Retinal pigment epithelial cell (primary cell): ENCODE measurements at regions not wholly inside any gene's neighbourhood (a gene's known extent, or its start where the extent isn't known, plus 50 kb on each side); places are given as distances from the start of the nearest gene placed in this dataset.

Experiments used
- DNase-seq: peaks from one replicate; pipeline ENCODE4 v3.0.0-alpha.2; 2010; ENCODE audit warnings: low read depth
- H3K4me3 ChIP-seq: 2 replicates; pipeline ENCODE4 v1.5.1; 2011; ENCODE audit warnings: mild to moderate bottlenecking, low read length, control low read depth, moderate library complexity
- TF ChIP-seq, protein P1 (sequence below): conservative IDR thresholded peaks from 2 replicates; pipeline ENCODE4 v1.5.1; 2011; ENCODE audit warnings: low read depth, low read length, control low read depth, inconsistent platforms

DNA sequence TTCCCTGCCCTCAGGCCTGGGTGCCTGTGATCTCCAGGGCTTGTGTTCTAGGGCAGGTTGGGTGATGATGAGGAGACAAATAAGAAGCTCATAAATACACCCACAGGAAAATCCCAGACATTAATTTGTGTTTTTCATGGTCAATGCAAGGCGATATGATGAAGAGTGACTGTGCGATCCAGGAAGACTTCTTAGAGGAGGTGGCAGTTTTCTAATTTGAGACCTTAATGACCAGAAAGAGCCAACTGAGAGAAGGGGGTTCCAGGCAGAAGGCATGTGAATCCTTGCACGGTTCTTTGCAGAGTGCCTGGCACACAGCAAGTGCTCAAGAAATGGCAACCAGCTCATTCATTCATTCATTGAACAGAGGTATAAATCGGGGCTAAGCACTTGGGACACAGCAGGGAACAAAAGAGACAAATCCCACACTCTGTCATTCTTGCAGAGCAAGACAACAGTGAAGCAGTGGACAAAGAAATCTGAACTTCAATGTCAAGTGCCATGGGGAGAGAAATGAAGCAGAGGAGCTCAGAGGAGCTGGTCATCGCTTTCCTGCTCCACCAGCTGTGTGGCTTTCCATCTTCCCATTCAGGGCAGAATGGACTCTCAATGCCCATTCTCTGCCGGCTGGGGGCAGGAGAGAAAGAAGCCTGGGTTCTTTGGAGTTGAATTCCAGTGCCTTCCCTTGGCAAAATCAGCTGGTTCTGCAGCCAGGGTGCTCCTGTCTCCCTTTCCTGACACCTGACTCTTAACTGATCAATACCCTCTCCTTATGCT, 128.3 kb downstream of the AACS start:
- DNase-seq: no peak
- H3K4me3 ChIP-seq: no peak overlapping the region
- TF ChIP-seq, protein P1, sequence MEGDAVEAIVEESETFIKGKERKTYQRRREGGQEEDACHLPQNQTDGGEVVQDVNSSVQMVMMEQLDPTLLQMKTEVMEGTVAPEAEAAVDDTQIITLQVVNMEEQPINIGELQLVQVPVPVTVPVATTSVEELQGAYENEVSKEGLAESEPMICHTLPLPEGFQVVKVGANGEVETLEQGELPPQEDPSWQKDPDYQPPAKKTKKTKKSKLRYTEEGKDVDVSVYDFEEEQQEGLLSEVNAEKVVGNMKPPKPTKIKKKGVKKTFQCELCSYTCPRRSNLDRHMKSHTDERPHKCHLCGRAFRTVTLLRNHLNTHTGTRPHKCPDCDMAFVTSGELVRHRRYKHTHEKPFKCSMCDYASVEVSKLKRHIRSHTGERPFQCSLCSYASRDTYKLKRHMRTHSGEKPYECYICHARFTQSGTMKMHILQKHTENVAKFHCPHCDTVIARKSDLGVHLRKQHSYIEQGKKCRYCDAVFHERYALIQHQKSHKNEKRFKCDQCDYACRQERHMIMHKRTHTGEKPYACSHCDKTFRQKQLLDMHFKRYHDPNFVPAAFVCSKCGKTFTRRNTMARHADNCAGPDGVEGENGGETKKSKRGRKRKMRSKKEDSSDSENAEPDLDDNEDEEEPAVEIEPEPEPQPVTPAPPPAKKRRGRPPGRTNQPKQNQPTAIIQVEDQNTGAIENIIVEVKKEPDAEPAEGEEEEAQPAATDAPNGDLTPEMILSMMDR: peak; percentile 17

DNA sequence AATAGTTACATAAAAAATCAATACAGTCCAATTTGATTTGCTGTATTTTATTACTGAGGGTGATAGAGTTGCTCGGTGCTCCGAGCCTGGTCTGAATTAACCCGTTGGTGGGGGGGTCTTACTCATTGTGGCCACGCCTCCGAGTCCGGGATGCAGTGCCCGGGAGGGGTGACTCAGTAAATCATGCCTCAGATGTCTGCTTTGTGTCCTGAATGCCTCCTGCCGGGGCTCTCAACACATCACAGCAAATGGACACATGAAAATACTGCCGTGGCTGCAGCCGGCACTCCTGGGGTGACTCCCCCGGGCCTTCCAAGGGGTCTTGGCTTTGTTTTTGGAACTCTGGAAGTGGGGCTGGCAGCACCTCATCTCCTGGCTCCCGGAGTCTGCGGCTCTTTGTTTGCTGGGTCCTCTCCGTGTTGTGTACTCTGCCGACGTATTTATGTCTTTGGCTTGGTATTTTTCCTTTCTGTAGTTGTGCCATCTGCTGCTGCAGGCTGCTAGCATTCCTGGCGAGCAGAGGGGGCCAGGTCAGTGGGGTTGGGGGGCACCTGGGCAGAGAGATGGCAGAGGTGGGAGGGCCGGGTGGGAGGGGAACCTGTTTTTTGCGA, 129.0 kb downstream of the AACS start:
- H3K4me3 ChIP-seq: no peak overlapping the region
- no peak for DNase-seq
- TF ChIP-seq, protein P1: no peak

DNA sequence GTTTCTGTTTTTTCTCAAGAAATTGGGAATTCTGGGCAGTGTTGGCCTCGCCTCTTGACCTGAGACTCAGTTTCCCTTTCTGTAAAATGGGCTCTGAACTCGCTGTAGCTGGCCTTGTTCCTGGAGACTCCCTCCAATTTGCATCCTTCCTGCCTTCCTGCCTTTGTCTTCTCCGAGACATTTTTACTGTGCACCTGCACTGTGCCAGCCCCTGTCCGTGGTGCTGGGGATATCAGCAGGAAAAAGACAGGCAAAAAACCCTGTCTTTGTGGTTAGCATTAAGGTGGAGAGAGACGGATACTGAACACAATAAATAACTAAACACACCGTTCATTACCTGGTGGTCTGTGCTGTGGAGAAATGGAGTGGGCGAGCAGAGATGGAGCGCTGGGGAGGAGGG, 129.8 kb downstream of the AACS start:
- no peak overlapping the region for H3K4me3 ChIP-seq
- TF ChIP-seq, protein P1: no peak
- no peak for DNase-seq

DNA sequence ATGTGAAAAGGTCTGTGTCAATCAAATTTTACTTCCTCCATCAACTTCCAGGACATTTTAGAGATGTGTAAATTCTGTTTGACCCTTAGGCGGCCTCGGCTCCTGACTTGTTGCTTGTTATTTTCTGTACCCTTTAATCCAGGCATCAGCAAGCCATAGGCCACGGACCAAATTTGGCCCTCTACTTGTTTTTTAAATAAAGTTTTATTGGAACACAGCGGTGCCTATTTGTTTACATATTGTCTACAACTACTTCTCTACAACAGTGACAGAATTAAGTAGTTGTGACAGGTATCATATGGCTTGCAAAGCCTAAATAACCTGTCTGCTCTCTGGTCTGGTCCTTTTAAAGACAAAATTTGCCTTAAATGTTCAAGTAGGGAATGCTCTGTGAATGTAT, 132.1 kb downstream of the AACS start:
- no peak overlapping the region for H3K4me3 ChIP-seq
- TF ChIP-seq, protein P1: no peak
- no peak for DNase-seq

DNA sequence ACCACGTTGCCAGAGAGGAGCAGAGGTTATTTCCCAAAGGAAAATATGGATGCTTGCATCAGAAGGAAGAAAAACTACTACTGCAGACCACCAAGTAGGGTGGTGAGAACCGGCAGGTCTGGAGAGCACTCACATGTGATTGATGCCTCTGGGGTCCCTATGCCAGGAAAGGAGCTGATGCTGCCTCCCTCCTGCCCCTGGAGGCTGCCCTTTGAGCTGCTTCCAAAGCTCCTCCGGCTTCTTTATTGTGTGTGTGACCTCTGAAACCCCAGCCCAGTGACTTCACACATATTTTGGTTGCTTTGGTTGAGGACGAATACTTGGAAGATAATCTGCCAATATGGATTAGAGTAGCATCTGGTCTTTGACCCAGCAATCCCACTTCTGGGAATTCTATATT, 133.4 kb downstream of the AACS start:
- no peak overlapping the region for H3K4me3 ChIP-seq
- TF ChIP-seq, protein P1: no peak
- DNase-seq: no peak

DNA sequence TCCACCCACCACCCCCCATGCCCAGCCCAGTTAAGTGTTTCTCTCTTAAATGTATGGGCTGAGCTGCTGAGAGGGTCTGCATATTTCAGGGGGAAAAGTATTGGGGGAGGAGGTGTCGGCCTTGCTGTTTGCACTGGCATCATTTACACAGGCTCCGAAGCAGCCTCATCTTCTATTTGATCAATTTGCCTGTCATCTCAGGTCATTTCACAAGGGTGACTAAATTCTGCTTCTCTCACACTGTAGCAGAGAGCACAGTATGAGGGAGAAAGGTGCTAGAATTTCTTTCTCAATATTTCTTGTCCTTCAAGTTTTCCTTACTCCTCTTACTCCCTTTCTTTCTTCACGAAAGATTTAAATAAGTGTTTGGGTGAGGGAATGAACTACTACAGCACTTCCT, 135.9 kb downstream of the AACS start:
- TF ChIP-seq, protein P1: no peak
- H3K4me3 ChIP-seq: no peak overlapping the region
- DNase-seq: no peak

DNA sequence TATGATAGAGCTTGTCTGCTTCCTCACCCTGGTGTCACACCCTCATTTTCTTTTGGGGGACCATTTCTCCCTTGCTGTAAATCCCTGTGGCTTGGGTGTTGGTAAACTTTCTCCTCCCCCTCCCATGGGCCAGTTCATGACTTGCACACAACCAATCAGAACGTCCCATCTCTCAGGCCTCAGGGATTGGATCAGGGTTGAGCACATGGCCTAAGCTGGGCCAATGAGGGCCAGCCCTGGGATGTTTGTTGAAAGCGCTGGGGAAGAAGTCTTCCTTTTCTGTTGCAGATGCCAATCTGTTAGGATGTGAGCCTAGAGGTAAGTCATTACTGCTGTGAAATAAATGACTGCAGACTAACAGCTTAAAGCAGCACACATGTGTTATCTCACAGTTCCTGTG, 136.7 kb downstream of the AACS start:
- DNase-seq: no peak
- TF ChIP-seq, protein P1: no peak
- H3K4me3 ChIP-seq: no peak overlapping the region
